HEK293T (cell line): ENCODE measurements at regions not wholly inside any gene's neighbourhood (a gene's known extent, or its start where the extent isn't known, plus 50 kb on each side); places are given as distances from the start of the nearest gene placed in this dataset.

Experiments
- ARNT ChIP-seq: fragments of 450-650 bp; IDR thresholded peaks from 2 replicates; pipeline ENCODE4 v1.6.1; 2017; ENCODE audit warnings: mild to moderate bottlenecking
- BHLHE40 ChIP-seq: fragments of 450-650 bp; IDR thresholded peaks from 2 replicates; pipeline ENCODE4 v1.6.1; 2016; ENCODE audit warnings: mild to moderate bottlenecking, moderate library complexity, borderline replicate concordance
- CTBP1 ChIP-seq: fragments of 450-650 bp; IDR thresholded peaks from 2 replicates; pipeline ENCODE4 v1.6.1; 2016; ENCODE audit warnings: borderline replicate concordance
- FOXA1 ChIP-seq: fragments of 450-650 bp; IDR thresholded peaks from 2 replicates; pipeline ENCODE4 v1.6.1; 2016; ENCODE audit warnings: mild to moderate bottlenecking
- FOXK2 ChIP-seq: fragments of 450-650 bp; IDR thresholded peaks from 2 replicates; pipeline ENCODE4 v1.6.1; 2016; ENCODE audit warnings: mild to moderate bottlenecking
- FOXM1 ChIP-seq: fragments of 450-650 bp; IDR thresholded peaks from 2 replicates; pipeline ENCODE4 v1.6.1; 2017; ENCODE audit warnings: mild to moderate bottlenecking, borderline replicate concordance
- HDGF ChIP-seq: fragments of 450-650 bp; IDR thresholded peaks from 2 replicates; pipeline ENCODE4 v1.6.1; 2017; ENCODE audit warnings: antibody characterized with exemption, borderline replicate concordance
- L3MBTL2 ChIP-seq: fragments of 450-650 bp; conservative IDR thresholded peaks from 2 replicates; pipeline ENCODE4 v1.6.1; 2016; ENCODE audit warnings: mild to moderate bottlenecking
- LEF1 ChIP-seq: fragments of 450-650 bp; IDR thresholded peaks from 2 replicates; pipeline ENCODE4 v1.6.1; 2017; ENCODE audit warnings: mild to moderate bottlenecking, borderline replicate concordance
- SP1 ChIP-seq: fragments of 450-650 bp; IDR thresholded peaks from 2 replicates; pipeline ENCODE4 v1.6.1; 2017
- SUZ12 ChIP-seq: fragments of 450-650 bp; IDR thresholded peaks from 2 replicates; pipeline ENCODE4 v1.6.1; 2016; ENCODE audit warnings: mild to moderate bottlenecking
- TARDBP ChIP-seq: fragments of 450-650 bp; IDR thresholded peaks from 2 replicates; pipeline ENCODE4 v1.6.1; 2016
- ZNF384 ChIP-seq: fragments of 450-650 bp; IDR thresholded peaks from 2 replicates; pipeline ENCODE4 v1.6.1; 2016

DNA sequence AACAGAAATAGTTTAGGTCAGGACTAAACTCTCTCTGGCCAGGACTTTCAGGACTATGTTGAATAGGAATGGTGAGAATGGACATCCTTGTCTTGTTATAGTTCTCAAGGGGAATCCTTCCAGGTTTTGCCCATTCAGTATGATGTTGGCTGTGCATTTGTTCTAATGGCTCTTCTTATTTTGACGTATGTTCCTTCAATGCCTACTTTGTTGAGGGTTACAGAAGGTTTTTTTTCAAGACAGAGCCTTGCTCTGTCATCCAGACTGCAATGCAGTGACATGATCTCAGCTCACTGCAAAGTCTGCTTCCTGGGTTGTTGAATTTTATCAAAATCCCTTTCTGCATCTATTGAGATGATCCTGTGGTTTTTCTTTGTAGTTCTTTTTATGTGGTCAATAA is 79.5 kb upstream of the NID2 start:
- no peak for TF ChIP-seq BHLHE40
- no peak for TF ChIP-seq L3MBTL2
- TF ChIP-seq ARNT: no peak
- TF ChIP-seq SP1: no peak
- no peak for TF ChIP-seq TARDBP
- TF ChIP-seq ZNF384: no peak
- TF ChIP-seq FOXA1: no peak
- no peak for TF ChIP-seq HDGF
- TF ChIP-seq FOXK2: no peak
- no peak for TF ChIP-seq SUZ12
- TF ChIP-seq LEF1: no peak
- TF ChIP-seq FOXM1: no peak
- TF ChIP-seq CTBP1: no peak
